HG02571 (cell line): ENCODE measurements at regions not wholly inside any gene's neighbourhood (a gene's known extent, or its start where the extent isn't known, plus 50 kb on each side); places are given as distances from the start of the nearest gene placed in this dataset.
"Not testable (repeated sequence)": the region's sequence is repeated elsewhere in the genome, so short reads cannot be mapped to it uniquely, and the experiment has no call there.

Experiments used
- ATAC-seq: cut with Tn5 transposase; IDR thresholded peaks from one replicate; pipeline ENCODE4 v1.9.1; 2021; ENCODE audit warnings: mild to moderate bottlenecking, moderate library complexity; ENCODE audit not compliant: unreplicated experiment

DNA sequence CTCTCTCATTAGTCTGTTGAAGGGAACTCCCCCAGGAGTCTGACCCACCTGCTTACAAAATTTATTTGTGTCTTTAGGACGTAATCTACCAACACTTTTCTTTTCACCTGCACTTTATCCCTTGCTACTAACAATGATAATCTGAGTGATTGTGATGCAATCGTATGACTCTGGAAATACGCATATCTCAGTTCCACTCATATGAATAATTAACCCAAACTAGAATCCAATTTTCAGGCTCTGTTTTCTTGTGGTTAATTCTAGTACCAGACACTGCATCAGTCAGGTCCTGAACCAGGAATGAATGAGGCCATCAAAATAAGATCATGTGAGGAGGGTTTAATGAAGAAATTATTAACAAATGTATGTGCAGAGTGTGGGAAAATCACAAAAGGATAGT, 158.4 kb upstream of the SRD5A2 start:
- no peak for ATAC-seq

DNA sequence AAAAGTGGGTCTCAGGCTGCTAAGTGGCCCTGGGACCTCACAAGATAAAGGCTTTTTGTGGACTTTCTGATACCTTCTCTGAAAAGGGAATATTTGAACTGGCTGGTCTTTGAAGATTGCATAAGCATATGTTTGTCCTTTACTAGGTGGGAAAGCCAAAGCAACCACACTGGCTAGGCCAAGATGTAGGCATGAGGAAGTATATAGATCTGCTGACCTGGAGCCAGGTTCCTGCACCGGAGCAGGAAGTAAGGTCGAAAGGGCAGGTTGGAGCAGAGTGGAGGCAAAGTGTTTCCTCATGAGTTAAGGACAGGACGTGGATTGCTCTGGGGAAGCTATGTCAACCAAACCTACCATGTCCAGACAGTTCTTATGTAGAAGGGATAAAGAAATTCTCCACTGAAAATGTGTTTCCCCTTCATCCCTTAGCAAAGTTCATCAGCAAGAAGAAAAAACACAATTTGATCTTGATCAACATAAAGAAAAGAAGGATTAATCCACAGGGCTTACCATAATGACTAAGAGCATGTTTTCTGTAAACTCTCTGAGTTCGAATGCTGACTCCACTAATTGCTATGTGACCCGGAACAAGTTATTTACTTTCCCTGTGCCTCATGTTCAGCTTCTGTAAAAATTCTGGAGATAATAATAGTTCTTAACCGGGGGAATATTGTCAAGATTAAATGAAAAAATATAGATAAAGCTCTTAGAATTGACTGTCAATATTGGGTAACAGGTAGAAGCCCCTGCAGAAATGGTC, 156.1 kb upstream of the SRD5A2 start:
- ATAC-seq: no peak

DNA sequence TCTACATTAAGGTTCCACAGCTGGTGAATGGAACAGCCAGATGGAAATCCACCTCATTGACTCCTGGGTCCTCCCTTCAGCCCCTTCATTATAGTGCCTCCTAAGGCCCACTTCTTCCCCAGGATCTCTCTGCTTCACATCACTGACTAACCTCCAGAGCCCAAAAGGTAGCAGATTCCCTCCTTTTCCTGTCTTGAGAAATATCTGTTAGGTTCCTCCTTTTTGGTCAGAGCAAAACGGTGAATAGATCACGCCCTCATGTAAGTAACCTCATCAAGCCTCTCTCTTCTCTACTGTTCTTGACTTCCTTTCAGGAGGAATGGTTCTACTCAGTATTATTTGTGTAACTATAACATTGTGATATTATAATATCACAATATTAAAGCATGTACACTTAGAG, 155.0 kb upstream of the SRD5A2 start:
- ATAC-seq: no peak

DNA sequence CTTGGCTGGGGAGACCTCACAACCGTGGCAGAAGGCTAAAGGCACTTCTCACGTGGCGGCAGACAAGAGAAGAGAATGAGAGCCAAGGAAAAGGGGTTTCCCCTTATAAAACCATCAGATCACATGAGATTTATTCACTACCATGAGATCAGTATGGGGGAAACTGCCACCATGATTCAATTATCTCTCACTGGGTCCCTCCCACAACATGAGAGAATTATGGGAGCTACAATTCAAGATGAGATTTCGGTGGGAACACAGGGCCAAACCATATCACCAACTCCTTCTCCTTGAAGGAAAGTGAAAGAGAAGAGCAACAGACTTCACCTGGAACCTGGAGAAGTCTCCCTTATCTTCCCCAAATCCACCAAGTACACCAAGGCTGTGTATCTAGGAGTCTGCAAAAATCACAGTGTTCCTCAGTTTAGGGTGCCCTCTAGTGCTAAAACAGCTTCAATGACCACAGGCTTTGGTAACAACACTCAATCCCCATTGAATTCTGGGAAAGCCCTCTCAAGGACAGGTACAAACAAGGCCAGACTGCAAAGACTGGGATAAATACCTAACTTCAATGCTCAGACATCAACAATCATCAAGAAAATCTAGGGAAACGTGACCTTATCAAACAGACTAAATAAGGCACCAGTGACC, 148.8 kb upstream of the SRD5A2 start:
- no peak for ATAC-seq

DNA sequence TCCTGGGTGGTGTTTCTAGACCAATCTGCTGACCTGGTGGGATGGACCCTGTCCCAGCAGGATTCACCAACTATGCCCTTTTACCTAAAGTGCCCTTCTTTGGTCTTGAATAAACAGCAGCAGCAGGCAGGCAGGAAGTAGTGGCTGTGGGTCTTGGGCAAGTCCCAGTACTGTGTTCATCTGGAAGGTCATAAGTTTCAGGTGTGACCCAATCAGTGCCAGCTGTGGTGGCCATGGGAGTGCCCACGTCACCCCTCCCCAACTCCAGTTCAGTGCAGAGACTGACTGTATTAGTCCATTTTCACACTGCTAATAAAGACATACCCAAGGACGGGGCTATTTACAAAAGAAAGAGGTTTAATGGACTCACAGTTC, 148.3 kb upstream of the SRD5A2 start:
- no peak for ATAC-seq

DNA sequence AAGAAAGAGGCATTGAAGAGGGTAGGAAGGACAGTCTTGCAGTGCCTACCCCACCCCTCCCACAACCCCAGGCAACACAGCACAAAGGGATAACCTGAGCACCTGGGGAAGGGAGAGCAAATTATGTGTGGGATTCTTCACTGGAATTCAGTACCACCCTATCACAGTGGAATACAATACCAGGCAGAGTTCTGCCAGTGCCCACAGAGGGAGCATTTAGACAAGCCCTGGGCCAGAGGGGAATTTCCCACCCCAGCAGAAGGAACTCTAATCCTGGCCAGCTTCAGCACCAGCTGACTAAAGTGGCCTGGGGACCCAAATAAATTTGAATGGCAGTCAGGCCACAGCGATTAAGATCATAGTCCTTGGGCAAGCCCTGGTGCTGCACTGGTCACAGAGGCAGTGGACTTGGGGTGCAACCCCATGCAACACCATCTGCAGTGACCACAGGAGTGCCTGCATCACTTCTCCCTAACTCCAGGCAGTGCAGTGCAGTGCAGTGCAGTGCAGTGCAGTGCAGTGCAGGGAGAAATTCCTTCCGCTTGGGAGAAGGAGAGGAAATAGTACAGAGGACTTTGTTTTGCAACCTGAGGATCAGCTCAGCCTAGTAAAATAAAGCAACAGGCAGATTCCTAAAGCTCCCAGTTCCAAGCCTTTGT, 147.8 kb upstream of the SRD5A2 start:
- ATAC-seq: no peak

DNA sequence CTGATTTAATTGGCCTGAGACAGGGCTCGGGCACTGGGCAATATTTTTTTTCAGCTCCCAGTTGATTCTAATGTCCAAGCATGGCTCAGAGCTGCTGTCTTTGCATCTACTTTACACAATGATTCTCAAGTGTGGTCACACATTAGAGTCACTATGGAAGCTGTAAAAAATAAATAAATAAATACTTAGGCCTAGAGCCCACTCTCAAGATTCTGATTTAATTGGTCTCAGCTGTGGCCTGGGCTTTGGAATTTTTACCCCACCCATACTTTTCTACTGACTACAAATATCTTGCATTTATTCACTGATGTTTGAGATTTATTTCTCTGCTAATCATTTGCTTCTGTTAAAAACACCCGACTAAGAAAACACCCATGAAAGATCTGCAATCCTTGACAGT, 145.7 kb upstream of the SRD5A2 start:
- no peak for ATAC-seq

DNA sequence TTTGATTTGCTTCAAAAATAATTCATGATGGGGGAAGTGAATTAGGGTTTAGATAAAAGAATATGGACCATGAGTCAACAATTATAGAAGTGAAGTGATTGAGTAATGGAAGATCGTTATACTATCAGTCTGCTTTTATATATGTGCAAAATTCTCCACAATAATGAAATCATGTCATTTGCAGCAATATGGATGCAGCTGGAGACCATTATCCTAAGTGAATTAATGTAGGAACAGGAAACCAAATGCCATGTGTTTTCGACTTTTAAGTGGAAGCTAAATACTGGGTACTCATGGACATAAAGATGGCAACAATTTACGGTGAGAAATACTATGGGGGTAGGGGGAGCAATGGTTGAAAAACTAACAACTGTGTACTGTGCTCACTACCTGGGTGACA, 144.7 kb upstream of the SRD5A2 start:
- ATAC-seq: no peak

DNA sequence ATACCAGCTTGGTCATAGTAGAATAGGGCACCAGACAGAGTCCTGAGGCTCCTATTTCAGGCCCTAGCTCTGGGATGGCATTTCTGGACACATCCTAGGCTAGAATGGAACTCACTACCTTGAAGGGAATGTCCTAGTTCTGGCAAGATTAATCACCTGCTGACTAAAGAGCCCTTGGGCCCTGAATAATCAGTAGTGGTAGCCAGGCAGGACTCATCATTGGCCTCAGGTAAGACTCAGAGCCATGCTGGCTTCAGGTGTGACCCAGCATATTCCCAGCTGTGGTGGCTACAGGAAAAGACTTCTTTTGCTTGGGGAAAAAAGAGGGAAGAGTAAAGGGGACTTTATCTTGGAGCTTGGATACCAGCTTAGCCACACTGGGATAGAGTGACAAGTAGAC, 131.0 kb upstream of the SRD5A2 start:
- ATAC-seq: no peak

DNA sequence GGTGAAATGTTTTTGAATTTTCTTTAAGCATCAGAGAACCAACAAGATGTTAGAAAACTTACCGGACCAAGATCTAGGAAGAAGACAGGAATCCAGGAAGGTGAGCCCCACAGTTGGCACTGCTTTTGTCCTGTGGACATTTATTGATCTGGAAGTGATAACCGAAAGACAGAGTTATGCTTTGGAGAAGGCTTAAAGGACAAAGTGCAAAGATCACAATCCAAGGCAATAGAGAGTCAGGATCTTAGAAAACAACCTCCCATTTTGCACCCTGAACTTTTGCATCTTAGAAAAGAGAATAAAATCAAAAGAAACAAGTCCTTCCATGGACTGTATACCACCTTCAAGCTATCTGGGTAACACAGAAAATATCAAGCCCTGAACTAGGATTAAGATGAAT, 129.4 kb upstream of the SRD5A2 start:
- no peak for ATAC-seq

DNA sequence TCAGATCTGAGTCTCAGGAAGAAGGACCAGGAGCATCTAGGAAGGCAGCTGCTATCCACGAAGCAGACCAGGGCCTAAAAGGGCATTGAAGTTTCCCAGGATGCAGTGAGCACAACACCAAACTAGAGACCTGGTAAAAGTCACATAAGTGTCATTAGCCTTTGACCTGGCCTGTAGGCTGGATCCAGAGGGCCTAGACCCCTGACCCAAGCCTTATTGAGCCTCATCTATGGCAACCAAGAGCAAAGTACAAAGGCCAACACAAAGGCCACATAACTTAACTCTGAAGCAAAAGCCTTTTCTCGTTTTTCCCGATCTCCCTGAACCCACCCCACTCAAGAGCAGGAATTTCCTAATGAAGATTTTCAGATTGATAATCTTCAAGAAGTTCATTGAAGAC, 127.3 kb upstream of the SRD5A2 start:
- no peak for ATAC-seq

DNA sequence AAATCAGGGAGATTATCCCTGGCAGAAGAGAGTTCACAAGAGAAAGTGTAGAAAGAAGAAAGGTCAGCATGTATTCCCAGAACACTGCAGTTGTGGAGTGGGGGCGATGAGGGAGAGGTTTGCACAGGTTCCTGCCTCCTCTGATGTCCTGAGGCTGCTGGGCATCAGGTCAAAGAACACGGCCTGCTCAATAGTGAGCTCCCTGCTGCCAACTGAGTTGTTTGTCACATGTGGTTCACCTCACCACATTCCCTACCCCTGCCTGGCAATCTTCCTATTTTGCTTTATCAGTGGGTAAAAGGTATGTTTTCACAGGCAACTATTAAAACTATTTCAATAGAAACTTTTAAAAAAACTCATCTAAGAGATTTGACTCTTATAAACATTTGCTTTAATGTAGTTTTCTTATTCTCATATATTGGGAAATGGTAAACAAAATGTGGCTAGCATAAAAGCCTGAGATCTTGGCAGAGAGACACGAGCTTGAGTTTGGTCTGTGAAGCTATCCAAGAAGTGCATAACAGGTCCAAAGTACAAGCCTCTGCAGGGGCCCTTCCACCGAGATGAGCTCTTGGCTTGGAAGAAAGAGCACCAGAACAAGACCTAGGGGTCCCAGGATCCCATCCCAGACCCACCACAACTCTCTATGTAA, 123.9 kb upstream of the SRD5A2 start:
- ATAC-seq: no peak

DNA sequence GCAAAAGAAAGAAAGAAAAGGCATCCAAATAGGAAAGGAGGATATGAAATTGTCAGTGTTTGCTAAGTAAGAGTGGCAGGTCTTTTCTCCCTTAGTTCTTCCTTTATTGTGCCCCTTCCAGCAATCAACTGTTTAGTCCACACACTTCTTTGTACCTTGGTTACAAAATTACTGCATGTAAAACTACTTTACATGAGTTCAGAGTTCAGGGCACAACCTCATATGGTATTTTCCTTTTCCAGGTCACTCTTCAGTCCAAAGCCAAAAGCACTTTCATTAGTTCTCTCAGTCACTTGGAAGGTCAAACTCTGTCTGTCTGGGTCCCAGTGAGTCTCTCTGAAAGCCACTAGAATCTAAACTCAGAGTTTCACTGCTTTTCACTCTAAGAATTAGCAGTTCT, 122.5 kb upstream of the SRD5A2 start:
- ATAC-seq: no peak

DNA sequence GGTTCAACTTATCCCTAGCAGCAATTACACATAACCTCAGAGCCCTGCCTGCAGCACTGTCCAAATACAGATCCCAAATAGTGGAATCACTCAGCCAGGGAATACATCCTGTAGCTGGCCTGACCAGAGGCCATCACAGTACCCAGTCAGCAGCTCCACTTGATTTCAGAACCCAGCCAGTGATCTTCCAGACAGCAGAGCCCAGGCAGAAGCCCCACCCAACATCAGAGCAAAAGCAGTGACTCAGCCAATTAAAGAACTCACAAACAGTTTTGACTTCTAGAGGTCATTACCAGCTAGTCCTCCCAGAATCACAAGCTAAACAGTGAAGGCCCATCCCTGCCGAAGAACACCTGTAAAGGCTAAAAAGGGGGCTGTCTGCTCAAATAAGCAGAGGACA, 118.0 kb upstream of the SRD5A2 start:
- no peak for ATAC-seq

DNA sequence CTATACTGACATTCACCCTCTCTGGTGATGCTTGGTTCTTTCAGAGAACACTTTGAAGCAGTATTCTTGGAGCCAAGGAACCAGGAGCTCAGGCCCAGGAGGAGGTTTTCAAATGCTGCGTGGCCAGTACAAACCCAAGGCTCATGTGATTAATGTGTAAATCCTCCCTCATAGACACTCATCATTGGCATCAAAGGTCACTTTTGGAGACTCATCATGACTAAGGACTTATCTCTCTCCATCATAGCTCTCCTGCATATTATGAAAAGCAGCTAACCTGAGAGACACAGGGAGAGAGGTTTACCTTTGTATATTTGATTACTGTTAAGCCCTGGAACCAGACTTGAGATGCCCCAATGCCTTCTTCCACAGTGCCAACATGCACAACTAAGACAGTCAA, 115.3 kb upstream of the SRD5A2 start:
- ATAC-seq: no peak

DNA sequence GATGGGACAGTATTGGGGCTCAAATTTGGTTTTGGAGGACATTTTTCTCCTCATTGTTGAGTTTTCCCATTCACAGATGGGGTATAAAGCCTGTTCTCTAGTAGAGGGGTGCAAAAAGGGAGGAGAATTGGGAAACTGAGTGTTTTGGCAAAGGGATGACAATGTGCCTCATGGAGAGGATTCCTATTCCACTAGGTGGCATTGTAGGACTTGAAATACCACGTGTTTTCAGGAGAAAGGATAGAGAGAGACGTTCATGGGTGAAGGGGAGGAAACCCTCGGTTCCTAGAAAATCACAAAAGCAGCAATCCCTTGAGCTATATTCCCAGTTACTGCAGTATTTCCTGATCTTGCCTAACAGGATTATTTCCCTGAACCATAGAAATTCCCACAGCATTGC, 113.7 kb upstream of the SRD5A2 start:
- no peak for ATAC-seq

DNA sequence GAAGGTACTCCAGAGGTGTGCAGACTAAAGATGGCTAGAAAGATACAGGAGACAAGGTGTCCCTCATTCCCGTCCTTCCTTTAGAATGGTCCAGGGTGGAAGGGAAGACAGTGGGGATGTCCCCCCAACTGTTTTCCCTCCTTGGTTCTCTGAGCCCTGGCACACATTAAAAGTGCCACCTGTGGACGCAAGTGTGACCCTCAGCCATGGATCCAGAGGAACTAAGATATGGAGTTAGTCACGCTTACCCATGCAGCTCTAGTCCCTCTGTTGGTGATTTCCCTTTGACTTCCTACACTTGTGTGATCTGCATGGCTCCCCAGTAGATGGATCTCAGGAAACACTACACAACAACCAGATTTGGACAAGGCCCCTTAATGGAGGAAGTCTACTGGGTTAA, 113.1 kb upstream of the SRD5A2 start:
- no peak for ATAC-seq

DNA sequence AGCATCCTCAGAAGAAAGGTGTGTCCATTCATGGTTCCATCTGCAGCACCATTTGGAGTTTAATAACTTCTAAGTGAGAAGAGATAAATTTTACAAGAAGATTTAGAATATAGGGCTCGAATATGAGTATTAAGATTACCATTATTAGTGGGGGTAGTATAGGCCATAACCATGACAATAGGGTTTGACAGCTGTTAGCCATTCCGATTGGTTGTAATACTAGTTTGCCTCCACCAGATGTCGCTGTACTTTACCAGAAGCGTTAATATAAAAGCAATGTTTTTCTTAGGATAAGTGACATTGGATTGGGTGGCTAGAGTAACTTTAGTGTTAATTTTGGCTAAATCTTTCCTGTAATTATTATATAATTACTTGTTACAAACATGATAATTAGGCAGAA, 107.5 kb upstream of the SRD5A2 start:
- ATAC-seq: no peak

DNA sequence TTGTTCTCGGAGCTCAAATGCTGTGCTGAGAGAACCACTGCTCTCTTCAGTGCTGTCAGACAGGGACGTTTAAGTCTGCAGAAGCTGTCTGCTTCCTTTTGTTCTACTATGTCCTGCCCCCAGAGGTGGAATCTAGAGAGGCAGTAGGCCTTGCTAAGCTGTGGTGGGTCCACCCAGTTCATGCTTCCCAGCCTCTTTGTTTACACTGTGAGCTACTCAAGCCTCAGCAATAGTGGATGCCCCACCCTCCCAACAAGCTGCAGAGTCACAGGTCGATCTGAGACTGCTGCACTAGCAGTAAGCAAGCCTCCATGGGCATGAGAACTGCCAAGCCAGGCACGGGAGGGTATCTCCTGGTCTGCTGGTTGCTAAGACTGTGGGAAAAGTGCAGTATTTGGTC, 102.8 kb upstream of the SRD5A2 start:
- not testable (repeated sequence) for ATAC-seq

DNA sequence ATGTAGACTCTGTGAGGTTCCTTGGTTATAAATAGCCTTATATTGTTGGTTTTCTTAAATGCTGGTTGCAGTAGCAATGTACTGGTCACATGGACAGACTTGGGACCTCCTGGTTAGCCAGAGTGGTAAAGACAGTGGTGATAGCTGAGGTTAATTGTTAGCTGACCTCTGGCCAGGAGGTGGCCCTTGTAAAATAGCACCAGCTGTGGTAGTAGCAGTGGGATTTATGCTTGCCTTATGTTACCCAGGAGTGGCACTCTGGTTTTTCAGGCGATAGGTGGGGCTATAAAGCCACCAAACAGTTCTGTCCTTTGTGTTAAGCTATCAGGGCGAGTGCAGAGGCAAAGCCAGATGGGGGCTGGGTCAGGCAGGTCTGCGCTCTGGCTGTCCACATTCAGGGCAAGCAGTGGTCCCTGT, 94.8 kb upstream of the SRD5A2 start:
- no peak for ATAC-seq

DNA sequence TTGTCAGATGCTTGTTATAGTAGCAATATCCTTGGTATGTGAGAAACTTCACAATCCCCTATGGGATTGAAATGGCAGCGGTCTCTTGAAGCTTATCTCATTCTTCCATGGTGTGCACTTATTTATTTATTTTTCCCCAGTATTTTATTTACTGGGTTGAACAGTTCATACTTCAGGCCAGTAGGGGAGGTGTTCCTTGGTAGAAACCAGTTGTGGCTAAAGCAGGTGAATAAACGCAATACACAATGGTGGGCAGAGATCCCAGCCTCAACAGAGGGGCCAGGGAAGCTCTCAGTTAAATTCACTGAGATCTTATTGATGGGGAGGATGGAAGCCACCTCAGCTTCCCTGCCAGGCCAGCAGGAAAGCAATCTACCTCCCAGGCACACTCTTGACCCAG, 93.7 kb upstream of the SRD5A2 start:
- ATAC-seq: no peak

DNA sequence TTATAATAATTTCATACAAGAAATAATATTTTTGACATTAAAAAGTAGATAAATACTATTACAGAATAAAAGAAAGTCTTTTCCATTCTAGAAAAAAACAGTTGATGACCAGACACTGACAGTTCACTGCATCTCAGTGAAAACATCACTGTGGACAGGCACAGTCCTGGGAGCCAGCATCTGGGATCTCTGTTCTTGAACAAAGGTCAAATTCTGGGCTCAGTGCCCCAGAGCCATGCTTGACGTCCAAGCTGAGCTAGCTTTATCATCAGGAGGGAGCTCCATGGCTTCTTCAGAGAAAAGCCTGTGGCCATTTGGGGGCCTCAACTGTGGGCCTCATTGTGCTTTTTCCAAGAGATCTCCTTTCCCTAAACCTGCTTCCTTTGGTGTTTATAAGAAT, 86.1 kb upstream of the SRD5A2 start:
- no peak for ATAC-seq
